HL-60 (cell line): ENCODE measurements at regions not wholly inside any gene's neighbourhood (a gene's known extent, or its start where the extent isn't known, plus 50 kb on each side); places are given as distances from the start of the nearest gene placed in this dataset.

ENCODE experiments used
- DNase-seq, 2 experiments: peaks; one replicate each; pipeline ENCODE4 v3.0.0-alpha.2; 2010 to 2020; ENCODE audit warnings: low read depth in 1 of 2, low spot score in 1 of 2
- H3K27ac ChIP-seq: fragments of 250-450 bp; sonication (Bioruptor Pico); replicated peaks from 2 replicates; pipeline ENCODE4 v1.5.1; 2020; ENCODE audit warnings: mild to moderate bottlenecking, moderate library complexity
- H3K27me3 ChIP-seq: fragments of 250-450 bp; sonication (Bioruptor Pico); 2 replicates; pipeline ENCODE4 v1.5.1; 2021; ENCODE audit warnings: mild to moderate bottlenecking, moderate library complexity; ENCODE audit not compliant: insufficient read depth, poor library complexity, severe bottlenecking
- H3K4me3 ChIP-seq: replicated peaks from 2 replicates; pipeline ENCODE4 v1.5.1; 2011; ENCODE audit warnings: mild to moderate bottlenecking, control low read depth, low read length; ENCODE audit not compliant: insufficient read depth
- CTCF ChIP-seq: IDR thresholded peaks from one replicate; pipeline ENCODE4 v1.5.1; 2011; ENCODE audit warnings: low read length, control low read depth, inconsistent platforms; ENCODE audit not compliant: insufficient read depth
- GABPA ChIP-seq: IDR thresholded peaks from 2 replicates; pipeline ENCODE4 v1.6.1; 2012; ENCODE audit warnings: low read depth
- POLR2AphosphoS5 ChIP-seq: IDR thresholded peaks from 2 replicates; pipeline ENCODE4 v1.6.1; 2012; ENCODE audit warnings: low read depth
- REST ChIP-seq: IDR thresholded peaks from 2 replicates; pipeline ENCODE4 v1.6.1; 2012; ENCODE audit warnings: low read depth; ENCODE audit not compliant: insufficient replicate concordance
- SPI1 ChIP-seq: IDR thresholded peaks from 2 replicates; pipeline ENCODE4 v1.6.1; 2012; ENCODE audit warnings: low read depth, mild to moderate bottlenecking, borderline replicate concordance

DNA sequence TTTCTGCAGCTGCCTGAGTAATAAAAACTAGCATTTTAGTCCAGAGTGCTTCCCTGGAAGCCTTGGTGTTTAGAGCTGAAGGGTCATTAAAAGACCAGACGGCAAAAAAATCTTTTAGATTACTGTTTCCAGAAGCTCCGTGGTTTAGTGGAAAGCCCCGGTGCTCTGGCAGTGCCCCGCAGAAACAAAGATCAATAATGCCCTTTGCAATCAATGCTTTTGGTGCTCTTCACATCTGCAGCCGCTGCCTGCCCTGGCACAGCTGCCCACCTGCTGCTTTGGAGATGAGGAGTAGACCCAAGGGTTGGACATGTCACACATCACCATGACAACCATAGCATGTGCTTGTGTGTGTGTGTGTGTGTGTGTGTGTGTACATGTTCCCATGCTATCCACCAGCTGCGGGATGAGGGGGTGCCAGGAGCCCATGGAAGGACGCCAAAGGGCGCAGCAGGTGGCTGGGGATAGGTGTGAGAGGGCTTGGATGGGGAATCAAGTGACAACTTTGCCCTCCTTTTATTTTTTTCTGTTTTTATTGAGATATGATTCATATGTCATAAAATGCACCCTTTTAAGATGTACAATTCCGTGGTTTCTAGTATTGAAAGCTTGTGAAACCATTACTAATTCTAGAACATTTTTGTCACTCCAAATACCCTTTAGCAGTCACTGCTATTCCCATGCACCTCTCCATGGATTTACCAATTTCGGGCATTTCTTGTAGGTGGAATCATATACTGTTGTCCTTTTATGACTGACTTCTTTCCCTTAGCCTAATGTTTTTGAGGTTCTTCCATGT, 75.7 kb upstream of the KLHL25 start:
- DNase-seq, result no peak
- Histone ChIP-seq H3K27ac (no peak overlapping the region), H3K4me3 (no peak overlapping the region), H3K27me3 (no peaks in the 10 kb centered on the region)
- TF ChIP-seq SPI1 (no peak), REST (no peak), CTCF (no peak), GABPA (no peak), POLR2AphosphoS5 (no peak)

DNA sequence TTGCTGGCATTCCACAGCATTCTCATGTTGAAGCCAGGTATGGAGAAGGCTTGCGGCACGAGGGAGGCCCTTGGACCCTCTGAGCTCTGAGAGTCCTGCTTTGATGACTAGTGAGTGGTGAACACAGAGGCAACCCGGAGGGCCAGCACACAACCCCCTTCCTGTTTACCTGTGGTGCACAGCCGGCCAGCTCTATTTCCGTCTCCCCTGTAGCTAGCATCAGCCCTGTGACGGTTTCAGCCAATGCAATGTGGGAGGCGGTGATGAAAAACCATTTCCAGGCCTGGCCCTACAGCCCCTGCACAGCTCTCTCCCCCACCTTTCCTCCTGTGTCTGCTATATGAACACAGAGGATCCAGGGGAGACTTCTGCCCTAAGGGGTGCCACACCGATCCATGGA, 76.8 kb upstream of the KLHL25 start:
- Histone ChIP-seq H3K27me3 (no peaks in the 10 kb centered on the region), H3K27ac (no peak overlapping the region), H3K4me3 (no peak overlapping the region)
- no peak for TF ChIP-seq REST
- no peak for TF ChIP-seq GABPA
- TF ChIP-seq SPI1, result no peak
- no peak for TF ChIP-seq CTCF
- DNase-seq, result no peak

GRCh38 chr15:85872125-85872524, 77.4 kb upstream of the KLHL25 start:
- no peaks in the 10 kb centered on the region for H3K27me3 ChIP-seq
- H3K4me3 ChIP-seq, result no peak overlapping the region
- no peak overlapping the region for H3K27ac ChIP-seq
- DNase-seq, result no peak
- no peak for TF ChIP-seq REST
- no peak for TF ChIP-seq GABPA
- TF ChIP-seq CTCF, result no peak
- TF ChIP-seq POLR2AphosphoS5, result no peak
- no peak for TF ChIP-seq SPI1
